MM.1S (cell line): ENCODE measurements at regions not wholly inside any gene's neighbourhood (a gene's known extent, or its start where the extent isn't known, plus 50 kb on each side); places are given as distances from the start of the nearest gene placed in this dataset.

Source experiments
- DNase-seq: peaks from one replicate; pipeline ENCODE4 v3.0.0-alpha.2; 2015
- H2AFZ ChIP-seq: fragments of 300-600 bp; sonication (generic); 2 replicates; pipeline ENCODE4 v1.6.0; 2016; ENCODE audit warnings: antibody characterized with exemption, low read length
- H3F3A ChIP-seq: fragments of 300-600 bp; sonication (generic); 2 replicates; pipeline ENCODE4 v1.6.1; 2016; ENCODE audit warnings: mild to moderate bottlenecking, antibody characterized with exemption, low read length, moderate library complexity, mixed read lengths; ENCODE audit not compliant: insufficient read depth
- H3K27ac ChIP-seq: fragments of 300-600 bp; sonication (generic); 2 replicates; pipeline ENCODE4 v1.5.1; 2016; ENCODE audit warnings: mild to moderate bottlenecking, low read length
- H3K27me3 ChIP-seq: fragments of 300-600 bp; sonication (generic); replicated peaks from 2 replicates; pipeline ENCODE4 v1.6.0; 2016; ENCODE audit warnings: low read length; ENCODE audit not compliant: insufficient read depth
- H3K36me3 ChIP-seq: fragments of 300-600 bp; sonication (generic); replicated peaks from 2 replicates; pipeline ENCODE4 v1.6.1; 2016; ENCODE audit warnings: mild to moderate bottlenecking, low read length, mixed read lengths; ENCODE audit not compliant: insufficient read depth
- H3K4me1 ChIP-seq: fragments of 300-600 bp; sonication (generic); 2 replicates; pipeline ENCODE4 v1.6.1; 2016; ENCODE audit warnings: low read length, mixed read lengths
- H3K4me2 ChIP-seq: fragments of 300-600 bp; sonication (generic); 2 replicates; pipeline ENCODE4 v1.6.0; 2016; ENCODE audit warnings: low read depth, low read length
- H3K4me3 ChIP-seq: fragments of 300-600 bp; sonication (generic); 2 replicates; pipeline ENCODE4 v1.5.1; 2016; ENCODE audit warnings: low read length, mixed read lengths
- H3K79me2 ChIP-seq: fragments of 300-600 bp; sonication (generic); 2 replicates; pipeline ENCODE4 v1.6.1; 2016; ENCODE audit warnings: mixed run types, low read length, mixed read lengths
- H3K9ac ChIP-seq: fragments of 300-600 bp; sonication (generic); 2 replicates; pipeline ENCODE4 v1.6.1; 2016; ENCODE audit warnings: low read length, mixed read lengths
- H3K9me2 ChIP-seq: fragments of 300-600 bp; sonication (generic); replicated peaks from 2 replicates; pipeline ENCODE4 v1.6.1; 2016; ENCODE audit warnings: mild to moderate bottlenecking, low read length, mixed read lengths; ENCODE audit not compliant: insufficient read depth
- H3K9me3 ChIP-seq: fragments of 300-600 bp; sonication (generic); replicated peaks from 2 replicates; pipeline ENCODE4 v1.6.1; 2016; ENCODE audit warnings: mild to moderate bottlenecking, low read length, mixed read lengths; ENCODE audit not compliant: insufficient read depth
- H4K20me1 ChIP-seq: fragments of 300-600 bp; sonication (generic); 2 replicates; pipeline ENCODE4 v1.6.1; 2016; ENCODE audit warnings: mild to moderate bottlenecking, low read length, moderate library complexity, mixed read lengths; ENCODE audit not compliant: insufficient read depth
- CTCF ChIP-seq: fragments of 300-600 bp; sonication (generic); IDR thresholded peaks from 2 replicates; pipeline ENCODE4 v1.5.1; 2016; ENCODE audit warnings: antibody characterized with exemption, low read length, mixed read lengths
- EZH2 ChIP-seq: fragments of 300-600 bp; sonication (generic); optimal IDR thresholded peaks from 2 replicates; pipeline ENCODE3; 2017; ENCODE audit warnings: low read depth, mild to moderate bottlenecking, antibody characterized with exemption, low read length, mixed read lengths
- EZH2phosphoT487 ChIP-seq: fragments of 300-600 bp; sonication (generic); IDR thresholded peaks from 2 replicates; pipeline ENCODE4 v1.6.1; 2018; ENCODE audit warnings: antibody characterized with exemption, low read length

- no peaks in the 10 kb centered on the region for H3K4me1 ChIP-seq
- H3K9me3 ChIP-seq: no peaks in the 10 kb centered on the region
- DNase-seq: no peak
- H3F3A ChIP-seq: no peaks in the 10 kb centered on the region
- no peak overlapping the region for H2AFZ ChIP-seq
- no peaks in the 10 kb centered on the region for H3K9me2 ChIP-seq
- H3K27me3 ChIP-seq: no peaks in the 10 kb centered on the region
- no peak overlapping the region for H3K4me2 ChIP-seq
- H4K20me1 ChIP-seq: no peaks in the 10 kb centered on the region
- H3K9ac ChIP-seq: no peak overlapping the region
- H3K27ac ChIP-seq: no peak overlapping the region
- no peak for TF ChIP-seq CTCF
- TF ChIP-seq EZH2: no peak
- TF ChIP-seq EZH2phosphoT487: no peak
- no peaks in the 10 kb centered on the region for H3K79me2 ChIP-seq
- no peaks in the 10 kb centered on the region for H3K36me3 ChIP-seq
- H3K4me3 ChIP-seq: no peak overlapping the region
Observed at GRCh38 chr13:70385852-70386251, 277.6 kb upstream of the KLHL1 start.

GRCh38 chr13:70384156-70384555 lies 275.9 kb upstream of the KLHL1 start:
- H2AFZ ChIP-seq: no peak overlapping the region
- no peaks in the 10 kb centered on the region for H3F3A ChIP-seq
- no peak overlapping the region for H3K9ac ChIP-seq
- H3K4me2 ChIP-seq: no peak overlapping the region
- no peaks in the 10 kb centered on the region for H3K4me1 ChIP-seq
- no peaks in the 10 kb centered on the region for H3K9me3 ChIP-seq
- H3K27ac ChIP-seq: no peak overlapping the region
- no peak for DNase-seq
- no peak overlapping the region for H3K4me3 ChIP-seq
- H3K79me2 ChIP-seq: no peaks in the 10 kb centered on the region
- TF ChIP-seq EZH2phosphoT487: no peak
- TF ChIP-seq CTCF: no peak
- TF ChIP-seq EZH2: no peak
- no peaks in the 10 kb centered on the region for H3K9me2 ChIP-seq
- no peaks in the 10 kb centered on the region for H3K27me3 ChIP-seq
- no peaks in the 10 kb centered on the region for H4K20me1 ChIP-seq
- no peaks in the 10 kb centered on the region for H3K36me3 ChIP-seq

- TF ChIP-seq EZH2 (no peak), EZH2phosphoT487 (no peak), CTCF (no peak)
- no peaks in the 10 kb centered on the region for H4K20me1 ChIP-seq
Observed at GRCh38 chr13:70380809-70381208, 272.6 kb upstream of the KLHL1 start.

More at GRCh38 chr13:70380809-70381208, 272.6 kb upstream of the KLHL1 start:
- Histone ChIP-seq H3F3A (no peaks in the 10 kb centered on the region), H3K4me2 (no peak overlapping the region), H3K4me1 (no peaks in the 10 kb centered on the region), H3K9me2 (no peaks in the 10 kb centered on the region), H3K4me3 (no peak overlapping the region), H3K79me2 (no peaks in the 10 kb centered on the region), H3K36me3 (no peaks in the 10 kb centered on the region), H2AFZ (no peak overlapping the region), H3K9me3 (no peaks in the 10 kb centered on the region), H3K27me3 (no peaks in the 10 kb centered on the region), H3K27ac (no peak overlapping the region), H3K9ac (no peak overlapping the region)
- no peak for DNase-seq
